H1 (cell line): ENCODE measurements at regions not wholly inside any gene's neighbourhood (a gene's known extent, or its start where the extent isn't known, plus 50 kb on each side); places are given as distances from the start of the nearest gene placed in this dataset.

ENCODE experiments used
- BRCA1 ChIP-seq: IDR thresholded peaks from 2 replicates; pipeline ENCODE4 v1.6.1; 2012; ENCODE audit warnings: low read depth, low read length, improper control_type of control experiment
- CTCF ChIP-seq, 3 experiments: IDR thresholded peaks; 1 replicate in 2 of 3; 2 replicates in 1 of 3; pipeline versions ENCODE4 v1.5.1 to v1.6.1; 2011; ENCODE audit warnings: low read length in 3 of 3, mild to moderate bottlenecking in 3 of 3, inconsistent platforms in 2 of 3, low read depth in 1 of 3, moderate library complexity in 1 of 3; ENCODE audit not compliant: insufficient read depth in 1 of 3; ENCODE audit errors: control extremely low read depth in 1 of 3
- EP300 ChIP-seq, 2 experiments: IDR thresholded peaks; 1 replicate in 1 of 2; 2 replicates in 1 of 2; pipeline ENCODE4 v1.6.1; 2011 to 2012; ENCODE audit warnings: low read depth in 2 of 2, low read length in 2 of 2, mild to moderate bottlenecking in 2 of 2, borderline replicate concordance in 1 of 2, inconsistent platforms in 1 of 2, moderate library complexity in 1 of 2
- EZH2 ChIP-seq: fragments of 200-600 bp; sonication (generic); IDR thresholded peaks from 2 replicates; pipeline ENCODE4 v1.7.1; 2012; ENCODE audit warnings: low read depth, mild to moderate bottlenecking, moderate library complexity, low read length, inconsistent platforms; ENCODE audit not compliant: severe bottlenecking
- GABPA ChIP-seq: IDR thresholded peaks from 2 replicates; pipeline ENCODE4 v1.6.1; 2011; ENCODE audit warnings: mild to moderate bottlenecking, low read length, moderate library complexity, borderline replicate concordance; ENCODE audit not compliant: insufficient read depth
- MAFK ChIP-seq: IDR thresholded peaks from 2 replicates; pipeline ENCODE4 v1.6.1; 2012; ENCODE audit warnings: low read depth, mild to moderate bottlenecking, improper control_type of control experiment, low read length
- MAX ChIP-seq: IDR thresholded peaks from 2 replicates; pipeline ENCODE4 v1.6.1; 2012; ENCODE audit warnings: inconsistent platforms
- NRF1 ChIP-seq: IDR thresholded peaks from 2 replicates; pipeline ENCODE4 v1.6.1; 2011; ENCODE audit warnings: mild to moderate bottlenecking, low read depth, low read length, improper control_type of control experiment
- POLR2A ChIP-seq, 2 experiments: IDR thresholded peaks; 1 replicate in 1 of 2; 2 replicates in 1 of 2; pipeline ENCODE4 v1.6.1; 2011; ENCODE audit warnings: low read depth in 2 of 2, low read length in 2 of 2, mild to moderate bottlenecking in 2 of 2; ENCODE audit errors: control extremely low read depth in 1 of 2
- RFX5 ChIP-seq: IDR thresholded peaks from 2 replicates; pipeline ENCODE4 v1.6.1; 2011; ENCODE audit warnings: low read depth, low read length, improper control_type of control experiment, borderline replicate concordance
- SP1 ChIP-seq: IDR thresholded peaks from 2 replicates; pipeline ENCODE4 v1.6.1; 2011; ENCODE audit warnings: low read depth, low read length
- TAF1 ChIP-seq: IDR thresholded peaks from 2 replicates; pipeline ENCODE4 v1.6.1; 2011; ENCODE audit warnings: mild to moderate bottlenecking, low read depth, low read length

GRCh38 chr1:82897549-82897948 lies 1096.8 kb downstream of the ADGRL2 start:
- TF ChIP-seq MAX (no peak), GABPA (no peak), EZH2 (no peak), NRF1 (no peak), EP300 (IDR thresholded peaks at IDR 0.05; ENCODE audit: borderline replicate concordance in 1 of 2, low read depth in 2 of 2, low read length in 2 of 2) (no peak), SP1 (no peak), POLR2A (IDR thresholded peaks at IDR 0.05; ENCODE audit: control extremely low read depth in 1 of 2, low read depth in 2 of 2, low read length in 2 of 2) (no peak), CTCF (IDR thresholded peaks at IDR 0.05; ENCODE audit: control extremely low read depth in 1 of 3, insufficient read depth in 1 of 3, low read depth in 1 of 3, low read length in 3 of 3) (no peak), MAFK (no peak), RFX5 (no peak), TAF1 (no peak), BRCA1 (no peak)
